Skin epidermis (tissue), 12 donors: ENCODE measurements at regions not wholly inside any gene's neighbourhood (a gene's known extent, or its start where the extent isn't known, plus 50 kb on each side); places are given as distances from the start of the nearest gene placed in this dataset.

Experiments
- H3K27ac ChIP-seq, 21 experiments: fragments of 200-600 bp; sonication (generic) in 11 of 21; one replicate each; pipeline ENCODE4 v1.5.0; 2020; ENCODE audit warnings: mild to moderate bottlenecking in 3 of 21, inconsistent platforms in 2 of 21, moderate library complexity in 2 of 21
- H3K4me3 ChIP-seq, 7 experiments: fragments of 200-600 bp; sonication (generic) in 2 of 7; one replicate each; pipeline ENCODE4 v1.5.0; 2020; ENCODE audit warnings: inconsistent platforms in 2 of 7, mild to moderate bottlenecking in 2 of 7, moderate library complexity in 1 of 7

- no peak overlapping the region for H3K27ac ChIP-seq
- H3K4me3 ChIP-seq: no peak overlapping the region
Measured at GRCh38 chr10:125299461-125299860, 139.1 kb upstream of the CTBP2 start.

- Histone ChIP-seq H3K4me3 (no peak overlapping the region), H3K27ac (no peak overlapping the region)
Measured at GRCh38 chr10:125296598-125296997, 136.2 kb upstream of the CTBP2 start.

GRCh38 chr10:125294109-125294508 is 133.7 kb upstream of the CTBP2 start:
- Histone ChIP-seq H3K27ac (no peak overlapping the region), H3K4me3 (no peak overlapping the region)

- no peak overlapping the region for H3K27ac ChIP-seq
- H3K4me3 ChIP-seq: no peak overlapping the region
Measured at GRCh38 chr10:125291836-125292235, 131.5 kb upstream of the CTBP2 start.

- H3K4me3 ChIP-seq: no peak overlapping the region
- H3K27ac ChIP-seq: no peak overlapping the region
Measured at GRCh38 chr10:125289461-125289860, 129.1 kb upstream of the CTBP2 start.

GRCh38 chr10:125284875-125285597 is 124.7 kb upstream of the CTBP2 start:
- Histone ChIP-seq H3K27ac (no peak overlapping the region), H3K4me3 (no peak overlapping the region)

- H3K4me3 ChIP-seq: no peak overlapping the region
- H3K27ac ChIP-seq: no peak overlapping the region
Measured at GRCh38 chr10:125283836-125284614, 123.7 kb upstream of the CTBP2 start.

GRCh38 chr10:125283191-125283835 is 123.0 kb upstream of the CTBP2 start:
- Histone ChIP-seq H3K27ac (no peak overlapping the region), H3K4me3 (no peak overlapping the region)

- no peak overlapping the region for H3K4me3 ChIP-seq
- no peak overlapping the region for H3K27ac ChIP-seq
Measured at GRCh38 chr10:125281091-125281490, 120.7 kb upstream of the CTBP2 start.

GRCh38 chr10:125276133-125276532 is 115.8 kb upstream of the CTBP2 start:
- H3K4me3 ChIP-seq: no peak overlapping the region
- H3K27ac ChIP-seq: no peak overlapping the region

GRCh38 chr10:125274961-125275360 is 114.6 kb upstream of the CTBP2 start:
- Histone ChIP-seq H3K4me3 (no peak overlapping the region), H3K27ac (no peak overlapping the region)

GRCh38 chr10:125273023-125273422 is 112.7 kb upstream of the CTBP2 start:
- no peak overlapping the region for H3K27ac ChIP-seq
- H3K4me3 ChIP-seq: no peak overlapping the region

- H3K27ac ChIP-seq: no peak overlapping the region
- no peak overlapping the region for H3K4me3 ChIP-seq
Measured at GRCh38 chr10:125269716-125270115, 109.4 kb upstream of the CTBP2 start.

GRCh38 chr10:125266966-125267365 is 106.6 kb upstream of the CTBP2 start:
- H3K27ac ChIP-seq: no peak overlapping the region
- no peak overlapping the region for H3K4me3 ChIP-seq

GRCh38 chr10:125266541-125266940 is 106.2 kb upstream of the CTBP2 start:
- no peak overlapping the region for H3K4me3 ChIP-seq
- no peak overlapping the region for H3K27ac ChIP-seq

- no peak overlapping the region for H3K4me3 ChIP-seq
- H3K27ac ChIP-seq: no peak overlapping the region
Measured at GRCh38 chr10:125265579-125265955, 105.2 kb upstream of the CTBP2 start.

- Histone ChIP-seq H3K27ac (no peak overlapping the region), H3K4me3 (no peak overlapping the region)
Measured at GRCh38 chr10:125264757-125265578, 104.6 kb upstream of the CTBP2 start.

- no peak overlapping the region for H3K4me3 ChIP-seq
- no peak overlapping the region for H3K27ac ChIP-seq
Measured at GRCh38 chr10:125264091-125264490, 103.7 kb upstream of the CTBP2 start.

GRCh38 chr10:125263551-125263950 is 103.2 kb upstream of the CTBP2 start:
- no peak overlapping the region for H3K4me3 ChIP-seq
- H3K27ac ChIP-seq: no peak overlapping the region

GRCh38 chr10:125262920-125263319 is 102.6 kb upstream of the CTBP2 start:
- H3K27ac ChIP-seq: no peak overlapping the region
- H3K4me3 ChIP-seq: no peak overlapping the region
